HG03139 (cell line): ENCODE measurements at regions not wholly inside any gene's neighbourhood (a gene's known extent, or its start where the extent isn't known, plus 50 kb on each side); places are given as distances from the start of the nearest gene placed in this dataset.

ENCODE experiments used
- ATAC-seq: cut with Tn5 transposase; IDR thresholded peaks from one replicate; pipeline ENCODE4 v1.9.1; 2021; ENCODE audit not compliant: unreplicated experiment

DNA sequence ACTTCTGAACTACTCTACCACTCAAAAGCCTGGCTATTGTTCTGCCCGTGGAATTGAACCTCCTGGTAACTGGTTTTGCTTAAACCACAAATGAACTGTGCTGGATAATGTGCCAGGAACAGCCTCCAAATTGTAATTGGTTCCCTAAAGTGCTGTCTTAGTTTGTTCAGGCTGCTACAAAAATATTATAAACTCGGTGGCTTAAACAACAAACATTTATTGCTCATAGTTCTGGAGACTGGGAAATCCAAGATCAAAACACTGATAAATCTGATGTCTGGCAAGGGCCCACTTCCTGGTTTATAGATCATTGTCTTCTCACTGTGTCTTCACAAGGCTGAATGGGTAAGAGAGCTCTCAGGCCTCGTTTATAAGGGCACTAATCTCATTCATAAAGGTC lies 149.2 kb upstream of the NCKAP5 start:
- ATAC-seq = no peak

DNA sequence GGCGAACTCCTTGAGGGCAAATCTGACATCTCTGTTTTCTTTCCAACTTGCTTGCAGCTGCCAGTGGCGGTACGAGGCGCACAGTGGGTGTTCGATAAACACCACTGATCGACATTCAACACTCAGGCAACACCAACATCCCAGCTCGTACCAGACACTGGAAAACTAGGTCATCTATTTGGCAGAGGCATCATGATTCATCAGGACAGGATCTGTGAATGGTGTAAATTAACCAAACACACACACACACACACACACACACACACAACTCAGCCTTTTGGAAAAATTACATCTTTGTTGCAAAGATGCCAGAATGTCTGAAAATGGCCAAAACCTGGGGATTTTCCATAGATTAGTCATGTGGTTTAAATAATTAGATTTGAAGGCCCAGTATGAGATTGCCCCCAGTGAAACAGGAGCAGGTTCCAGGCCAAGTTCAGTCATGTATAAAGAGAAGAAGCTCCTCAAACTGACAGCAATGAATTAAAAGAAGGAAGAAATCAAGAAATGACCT lies 150.5 kb upstream of the NCKAP5 start:
- ATAC-seq = no peak

- no peak for ATAC-seq
Measured at GRCh38 chr2:133720429-133720828, 152.2 kb upstream of the NCKAP5 start.

DNA sequence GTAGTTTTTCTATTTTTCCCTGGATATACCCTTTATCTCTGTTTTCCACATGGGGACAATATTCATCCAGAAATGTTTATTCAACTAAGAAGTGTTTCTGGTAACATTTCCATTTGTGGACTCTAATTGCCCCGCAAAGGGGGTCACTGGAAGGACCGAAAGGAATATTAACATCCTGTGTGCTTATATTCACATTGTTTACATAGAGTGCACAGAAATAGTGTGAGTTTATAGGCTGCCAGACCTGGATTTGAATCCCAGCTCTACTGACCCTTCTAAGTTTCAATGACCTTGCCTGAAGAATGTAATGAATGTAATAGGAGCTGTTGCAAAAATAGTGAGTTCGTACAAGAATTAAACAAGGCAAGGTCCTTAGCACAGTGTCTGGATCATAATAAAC lies 152.9 kb upstream of the NCKAP5 start:
- no peak for ATAC-seq

DNA sequence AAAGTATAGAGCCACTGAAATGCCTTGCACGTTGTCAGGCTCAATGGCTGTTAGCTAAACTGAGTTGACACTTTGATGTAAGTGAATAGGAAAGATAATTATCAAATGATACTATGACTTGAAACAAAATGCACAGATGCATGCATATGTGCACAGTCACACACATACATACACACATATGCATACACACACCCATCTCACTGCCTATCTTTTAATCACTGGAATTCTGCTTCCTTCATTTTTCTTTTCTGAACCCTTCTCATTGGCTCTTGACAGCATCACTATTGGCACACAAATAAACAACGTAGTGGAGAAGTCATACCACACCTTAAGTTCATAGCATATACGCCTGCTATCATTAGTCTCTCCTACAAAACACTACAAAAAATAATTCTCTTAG lies 154.9 kb upstream of the NCKAP5 start:
- no peak for ATAC-seq

DNA sequence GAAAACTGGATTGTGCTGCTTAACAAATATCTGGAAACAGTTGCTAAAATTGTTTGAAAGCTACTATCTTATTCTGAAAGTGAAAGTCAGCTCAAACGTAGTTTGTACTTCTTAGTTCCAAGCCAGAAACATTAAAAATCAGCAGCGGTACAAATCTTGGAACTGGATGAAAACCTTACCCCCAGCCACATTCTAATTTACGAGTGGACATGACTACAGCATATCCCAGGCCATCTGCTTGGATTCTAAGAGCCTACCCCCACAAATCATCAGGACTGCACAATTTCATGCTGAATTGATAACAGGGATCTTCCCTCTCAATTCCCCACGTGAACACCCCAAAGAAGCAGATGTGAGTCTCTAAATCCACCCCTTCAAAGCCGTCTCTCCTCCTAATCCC lies 158.7 kb upstream of the NCKAP5 start:
- ATAC-seq = no peak

DNA sequence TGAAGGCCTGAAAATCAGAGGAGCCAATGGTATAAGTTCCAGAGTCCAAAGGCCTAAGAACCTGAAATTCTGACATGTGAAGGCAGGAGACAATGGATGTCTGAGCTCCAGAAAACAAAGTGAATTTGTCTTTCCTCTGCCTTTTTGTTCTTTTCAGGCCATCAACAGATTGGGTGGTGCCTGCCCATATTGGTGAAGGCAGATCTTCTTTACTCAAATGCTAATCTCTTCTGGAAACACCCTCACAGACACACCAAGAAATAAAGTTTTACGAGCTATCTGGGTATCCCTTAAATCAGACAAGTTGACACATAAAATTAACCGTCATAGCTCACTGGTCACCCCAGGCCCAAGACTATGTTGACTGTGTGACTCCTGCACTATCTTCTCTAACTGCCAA lies 163.8 kb upstream of the NCKAP5 start:
- ATAC-seq = no peak

DNA sequence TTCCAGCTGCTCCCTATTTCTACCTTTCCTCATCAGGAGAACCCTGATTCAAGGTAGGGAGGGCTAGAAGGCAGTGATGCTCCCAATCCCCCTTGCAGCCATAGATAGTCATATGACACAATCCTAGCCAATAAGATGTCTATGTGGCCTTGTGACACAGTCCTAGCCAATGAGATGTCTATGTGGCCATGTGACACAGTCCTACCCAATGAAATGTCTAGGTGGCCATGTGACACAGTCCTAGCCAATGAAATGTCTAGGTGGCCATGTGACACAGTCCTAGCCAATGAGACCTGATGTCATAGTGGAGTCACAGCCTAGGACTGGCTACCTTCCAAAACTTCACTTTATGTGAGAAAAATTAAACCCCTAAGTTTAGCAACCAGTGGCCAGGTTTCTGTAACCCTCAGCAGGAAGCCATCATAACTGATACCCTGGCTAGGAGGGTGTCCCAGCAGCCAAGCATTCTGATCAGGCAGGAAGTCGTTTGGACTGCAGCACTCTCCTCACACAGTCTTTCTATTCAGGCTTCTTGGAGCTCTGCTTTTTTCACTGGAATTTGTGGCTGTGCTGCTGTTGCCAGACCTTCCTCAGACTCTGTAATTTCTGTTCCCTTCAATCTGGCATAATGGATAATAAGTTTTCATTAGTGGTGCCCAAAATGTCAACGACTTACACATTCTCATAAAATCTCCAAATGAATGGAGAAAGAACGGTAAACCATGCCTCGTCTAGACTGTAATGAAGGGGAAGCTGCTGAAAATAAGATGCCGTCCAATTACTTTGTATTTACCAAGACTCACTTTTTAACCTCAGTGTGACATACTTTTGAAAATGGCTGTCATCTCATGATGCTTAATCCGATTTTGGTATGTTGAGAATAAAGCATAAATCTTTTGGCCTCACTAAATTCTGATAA lies 165.0 kb upstream of the NCKAP5 start:
- no peak for ATAC-seq

GRCh38 chr2:133733901-133734255 lies 165.6 kb upstream of the NCKAP5 start:
- no peak for ATAC-seq

DNA sequence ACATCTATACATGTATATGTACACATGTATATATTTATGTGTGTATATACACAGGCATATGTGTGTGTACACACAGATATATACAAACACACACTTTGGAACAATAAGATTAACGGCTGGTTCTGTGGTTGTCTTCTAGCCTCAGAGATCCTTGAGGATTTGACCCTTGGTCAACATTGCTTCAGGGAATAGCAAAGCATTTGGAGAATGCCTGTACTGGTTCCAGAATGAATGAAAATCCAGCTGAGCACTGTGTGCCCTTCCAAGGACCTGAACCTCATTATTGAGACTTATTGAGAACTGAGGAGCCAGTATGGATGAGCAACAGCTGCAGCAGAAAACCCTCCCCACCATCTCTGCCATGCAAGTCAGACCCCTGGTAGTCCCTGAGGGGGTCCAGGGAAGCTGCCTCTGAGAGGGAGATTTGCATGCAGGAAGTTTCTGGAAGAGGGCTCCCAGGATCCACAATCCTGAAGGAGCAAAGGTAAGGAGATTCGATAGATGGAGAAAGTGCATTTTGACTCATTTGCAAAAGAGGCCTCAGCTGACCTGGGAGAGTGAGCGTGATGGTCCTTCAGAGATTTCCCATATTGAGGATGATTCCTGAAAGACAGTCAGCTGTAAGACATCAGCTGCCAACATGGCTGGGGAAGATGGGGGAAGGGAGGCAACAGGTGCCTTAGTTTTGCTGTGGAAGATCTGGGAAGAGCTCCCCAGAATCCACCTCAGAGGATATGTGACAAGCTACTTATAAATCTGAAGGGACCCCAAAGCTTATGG lies 166.6 kb upstream of the NCKAP5 start:
- no peak for ATAC-seq

DNA sequence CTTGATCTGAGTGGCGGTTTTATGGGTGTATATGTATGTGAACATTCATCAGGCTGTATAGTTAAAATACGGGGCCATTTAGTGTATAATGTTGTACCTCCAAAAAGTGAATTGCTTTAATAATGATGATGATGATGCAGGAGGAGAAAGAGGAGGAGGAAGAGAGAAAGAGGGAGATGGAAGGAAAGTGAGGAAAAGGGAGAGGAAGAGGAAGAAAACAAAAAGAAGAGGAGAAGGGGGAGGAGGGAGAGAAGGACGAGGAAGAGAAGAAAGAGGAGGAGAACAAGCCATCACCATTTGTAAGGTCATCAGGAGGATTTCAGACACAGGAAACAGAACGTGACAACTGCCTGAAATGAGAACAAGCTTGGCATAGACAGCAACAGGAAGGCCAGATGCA lies 168.4 kb upstream of the NCKAP5 start:
- no peak for ATAC-seq

DNA sequence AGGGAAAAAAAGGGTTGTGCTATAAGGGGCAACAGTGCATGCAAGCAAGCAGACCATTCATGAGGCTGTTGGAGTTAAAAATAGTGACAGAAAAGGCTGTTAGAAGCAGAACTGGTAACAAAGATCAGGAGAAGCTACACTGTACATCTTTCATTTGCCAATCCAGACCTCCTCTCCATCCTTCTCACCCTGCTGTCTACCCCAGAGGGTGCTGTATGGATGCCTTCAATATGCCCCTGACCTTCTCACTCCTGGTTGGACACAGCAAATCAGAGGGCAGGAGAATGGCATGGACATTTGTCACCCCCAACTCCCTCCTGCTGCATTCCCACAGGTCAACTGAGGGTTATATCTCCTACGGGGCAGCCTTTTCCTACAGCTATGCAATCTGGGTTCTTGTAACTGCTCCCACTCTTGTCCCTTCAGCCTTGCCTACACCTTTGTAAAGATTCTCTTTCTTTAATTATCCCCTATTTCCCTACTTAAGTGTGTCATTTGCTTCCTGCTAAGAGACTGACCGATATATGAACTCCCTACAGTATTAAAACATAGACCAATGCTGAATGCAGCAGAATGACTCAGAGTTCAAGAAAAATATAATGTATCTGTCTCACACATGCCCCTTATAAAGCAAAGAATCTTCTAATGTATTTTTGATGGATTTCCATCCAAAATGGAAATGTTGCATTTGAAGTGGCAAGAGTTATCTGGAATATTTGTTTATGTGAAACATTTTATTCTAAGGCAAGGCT lies 169.2 kb upstream of the NCKAP5 start:
- ATAC-seq = no peak

- ATAC-seq = no peak
Measured at GRCh38 chr2:133739039-133739438, 170.8 kb upstream of the NCKAP5 start.

DNA sequence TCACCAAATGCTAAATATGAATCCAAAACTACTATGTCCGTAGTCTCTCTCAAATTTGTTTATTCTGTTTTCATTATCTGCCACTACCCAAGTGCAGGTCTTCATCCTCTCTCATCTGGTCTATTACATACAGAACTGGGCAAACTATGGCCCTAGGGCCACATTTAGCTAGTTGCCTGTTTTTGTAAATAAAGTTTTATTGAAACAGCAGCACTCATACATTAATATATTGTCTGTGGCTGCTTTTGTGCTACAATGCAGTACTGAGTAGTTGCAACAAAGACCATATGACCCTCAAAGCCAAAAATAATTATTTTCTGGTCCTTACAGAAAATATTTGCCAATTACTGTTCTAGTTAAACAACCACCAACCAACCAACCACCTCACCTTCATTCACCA lies 172.2 kb upstream of the NCKAP5 start:
- ATAC-seq = no peak

GRCh38 chr2:133748007-133748700 lies 179.9 kb upstream of the NCKAP5 start:
- no peak for ATAC-seq

DNA sequence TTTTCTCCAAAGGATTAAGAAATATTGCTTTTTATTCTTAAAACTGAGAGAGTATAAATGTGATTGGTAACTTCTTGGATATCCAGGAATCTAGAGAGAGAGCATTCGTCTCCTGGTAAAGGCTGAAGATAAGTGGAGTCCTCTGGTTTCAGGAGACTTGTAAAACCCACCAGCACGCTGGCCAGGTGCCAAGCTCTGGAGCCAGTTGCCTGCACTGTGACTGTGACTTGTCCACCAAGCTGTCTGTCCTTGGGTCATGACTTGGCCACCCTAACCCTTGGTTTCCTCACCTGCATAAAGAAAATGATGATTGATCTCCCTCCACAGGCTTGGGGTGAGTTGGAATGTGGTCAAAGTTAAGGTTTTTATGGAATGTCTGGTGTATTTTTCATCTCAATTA lies 185.4 kb upstream of the NCKAP5 start:
- ATAC-seq = no peak

DNA sequence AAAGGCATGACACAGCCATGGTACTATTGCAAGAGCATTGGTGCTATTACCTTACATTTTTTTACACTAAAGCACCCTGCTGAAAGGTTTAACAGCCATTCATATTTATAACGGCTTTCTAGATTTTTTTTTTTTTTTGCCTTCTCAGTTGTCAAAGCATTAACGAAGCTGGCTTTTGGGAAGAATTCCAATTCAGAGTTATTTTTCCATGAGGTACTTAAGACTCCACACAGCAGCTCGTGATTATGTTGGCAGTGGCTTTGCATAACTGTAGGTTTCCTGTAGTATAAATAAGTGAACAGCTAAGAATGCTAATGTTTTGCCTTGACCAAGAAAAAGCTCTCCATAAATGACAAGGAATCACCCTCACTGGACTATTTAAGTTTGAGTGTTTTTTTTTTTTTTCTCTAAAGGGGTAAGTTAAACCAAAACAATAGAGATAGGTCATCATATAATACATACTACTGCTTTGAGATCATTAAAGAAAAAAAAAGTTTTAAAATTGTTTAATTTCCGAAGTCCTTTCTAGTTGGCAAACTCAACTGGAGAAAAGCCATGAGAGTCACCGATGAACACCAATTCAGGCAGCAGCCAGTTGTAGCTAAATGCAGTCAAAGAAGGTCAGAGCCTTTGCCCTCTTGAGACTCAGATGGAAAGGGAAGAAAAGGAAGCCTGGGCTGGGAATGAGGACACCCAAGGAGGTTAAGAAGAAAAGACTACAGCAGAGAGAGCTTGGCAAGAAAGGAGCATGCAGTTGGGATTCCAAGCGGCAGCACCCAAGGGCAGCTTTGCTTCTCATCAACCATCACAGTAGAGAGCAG lies 187.4 kb upstream of the NCKAP5 start:
- no peak for ATAC-seq

DNA sequence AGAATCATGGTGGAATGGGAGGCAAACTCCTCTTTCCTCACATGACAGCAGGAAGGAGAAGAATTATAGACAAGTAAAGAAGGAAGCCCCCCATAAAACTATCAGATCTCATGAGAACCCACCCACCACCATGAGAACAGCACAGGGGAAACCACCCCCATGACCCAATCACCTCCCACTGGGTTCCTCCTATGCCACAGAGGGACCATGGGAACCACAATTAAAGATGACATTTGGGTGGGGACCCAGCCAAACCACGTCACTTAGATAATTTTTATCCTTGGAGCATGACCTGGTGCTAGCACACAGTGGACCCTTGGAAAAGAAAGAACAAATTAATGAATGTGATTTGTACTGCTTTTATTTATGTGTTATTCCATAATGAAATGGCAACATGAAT lies 188.6 kb upstream of the NCKAP5 start:
- no peak for ATAC-seq

- ATAC-seq = no peak
Measured at GRCh38 chr2:133760376-133760775, 192.1 kb upstream of the NCKAP5 start.

- no peak for ATAC-seq
Measured at GRCh38 chr2:133765658-133766057, 197.4 kb upstream of the NCKAP5 start.
